WI38 (cell line): ENCODE measurements at regions not wholly inside any gene's neighbourhood (a gene's known extent, or its start where the extent isn't known, plus 50 kb on each side); places are given as distances from the start of the nearest gene placed in this dataset.

Experiments
- H3K4me3 ChIP-seq: 2 replicates; pipeline ENCODE4 v1.5.1; 2011; ENCODE audit warnings: low read depth, mild to moderate bottlenecking, control low read depth, low read length
- TF ChIP-seq, protein P1 (sequence below): IDR thresholded peaks from 2 replicates; pipeline ENCODE4 v1.5.1; 2012; ENCODE audit warnings: low read depth, mild to moderate bottlenecking, control low read depth, low read length

DNA sequence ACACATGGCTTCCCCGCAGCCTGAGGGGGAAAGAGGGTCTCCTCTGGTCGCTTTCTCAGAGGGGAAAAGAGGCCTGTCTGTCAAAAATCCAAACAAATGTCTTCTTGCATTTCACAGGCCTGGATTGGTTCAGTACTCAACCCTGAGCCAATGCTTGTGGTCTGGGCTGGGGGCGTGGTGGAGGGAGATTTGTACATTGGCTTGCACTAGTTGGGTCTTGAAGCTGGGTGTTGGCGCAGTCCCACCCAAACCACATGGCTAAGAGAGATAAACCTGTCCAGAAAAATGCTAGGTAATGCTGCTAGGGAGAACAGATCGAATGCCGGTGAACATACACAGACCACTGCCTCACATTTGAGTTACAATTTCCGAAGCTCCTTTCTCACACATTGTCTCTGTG lies 461.6 kb downstream of the MED13L start:
- no peak overlapping the region for H3K4me3 ChIP-seq
- TF ChIP-seq, protein P1, sequence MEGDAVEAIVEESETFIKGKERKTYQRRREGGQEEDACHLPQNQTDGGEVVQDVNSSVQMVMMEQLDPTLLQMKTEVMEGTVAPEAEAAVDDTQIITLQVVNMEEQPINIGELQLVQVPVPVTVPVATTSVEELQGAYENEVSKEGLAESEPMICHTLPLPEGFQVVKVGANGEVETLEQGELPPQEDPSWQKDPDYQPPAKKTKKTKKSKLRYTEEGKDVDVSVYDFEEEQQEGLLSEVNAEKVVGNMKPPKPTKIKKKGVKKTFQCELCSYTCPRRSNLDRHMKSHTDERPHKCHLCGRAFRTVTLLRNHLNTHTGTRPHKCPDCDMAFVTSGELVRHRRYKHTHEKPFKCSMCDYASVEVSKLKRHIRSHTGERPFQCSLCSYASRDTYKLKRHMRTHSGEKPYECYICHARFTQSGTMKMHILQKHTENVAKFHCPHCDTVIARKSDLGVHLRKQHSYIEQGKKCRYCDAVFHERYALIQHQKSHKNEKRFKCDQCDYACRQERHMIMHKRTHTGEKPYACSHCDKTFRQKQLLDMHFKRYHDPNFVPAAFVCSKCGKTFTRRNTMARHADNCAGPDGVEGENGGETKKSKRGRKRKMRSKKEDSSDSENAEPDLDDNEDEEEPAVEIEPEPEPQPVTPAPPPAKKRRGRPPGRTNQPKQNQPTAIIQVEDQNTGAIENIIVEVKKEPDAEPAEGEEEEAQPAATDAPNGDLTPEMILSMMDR, result no peak

DNA sequence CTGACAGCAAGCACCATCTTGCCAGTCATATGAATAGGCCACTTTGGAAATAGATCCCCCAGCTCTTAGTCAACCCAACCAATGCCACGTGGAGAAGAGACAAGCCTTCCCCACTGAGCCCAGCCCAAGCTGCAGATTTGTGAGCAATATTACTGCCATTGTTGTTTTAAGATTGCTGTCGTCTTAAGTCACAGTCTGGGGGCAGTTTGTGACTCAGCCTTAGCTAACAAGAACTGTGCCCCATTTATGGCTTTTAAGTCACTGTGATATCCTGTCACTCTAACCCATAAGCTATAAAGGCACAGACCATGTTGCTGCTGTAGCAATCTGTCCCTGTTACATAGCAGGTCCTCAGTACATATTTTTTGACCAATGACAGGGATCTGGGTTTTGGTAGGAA lies 464.2 kb downstream of the MED13L start:
- no peak overlapping the region for H3K4me3 ChIP-seq
- TF ChIP-seq, protein P1, result no peak

DNA sequence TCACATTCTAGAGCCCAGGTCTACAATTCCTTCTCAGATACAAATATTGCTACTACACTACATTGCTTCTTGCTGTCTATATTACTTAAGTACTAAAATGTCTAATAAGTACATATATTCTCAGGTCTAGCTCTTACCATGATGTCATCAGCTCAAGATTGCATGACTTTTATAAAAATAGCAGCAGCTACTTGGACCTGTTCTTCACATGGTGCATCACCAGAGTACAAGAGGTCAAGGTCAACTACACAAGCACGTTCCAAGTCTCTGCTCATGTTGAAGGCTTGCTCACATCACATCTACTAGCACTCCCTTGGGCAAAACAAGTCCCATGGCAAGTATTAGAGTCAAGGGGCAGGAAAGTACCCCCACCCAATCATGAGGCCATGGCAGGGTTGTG lies 465.6 kb downstream of the MED13L start:
- H3K4me3 ChIP-seq, result no peak overlapping the region
- TF ChIP-seq, protein P1, result no peak

DNA sequence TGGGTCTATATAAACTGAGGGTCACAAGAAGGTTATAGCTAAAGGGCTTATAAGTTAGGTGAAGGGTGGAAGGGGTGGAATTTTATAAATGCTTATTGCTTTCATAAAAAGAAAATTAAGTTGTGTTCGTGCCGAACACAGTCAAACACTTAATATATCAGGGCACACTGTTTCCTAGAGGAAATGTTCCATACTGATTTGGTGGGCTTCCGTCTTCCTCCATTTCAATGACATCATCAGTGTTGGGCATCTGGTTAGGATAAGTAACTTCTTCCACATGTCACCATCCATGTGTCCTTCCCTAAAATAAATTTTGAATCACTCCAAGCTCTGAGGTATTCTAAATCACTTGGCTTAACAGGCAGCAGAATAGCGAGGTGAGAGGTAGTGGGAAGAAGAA lies 466.4 kb downstream of the MED13L start:
- no peak overlapping the region for H3K4me3 ChIP-seq

DNA sequence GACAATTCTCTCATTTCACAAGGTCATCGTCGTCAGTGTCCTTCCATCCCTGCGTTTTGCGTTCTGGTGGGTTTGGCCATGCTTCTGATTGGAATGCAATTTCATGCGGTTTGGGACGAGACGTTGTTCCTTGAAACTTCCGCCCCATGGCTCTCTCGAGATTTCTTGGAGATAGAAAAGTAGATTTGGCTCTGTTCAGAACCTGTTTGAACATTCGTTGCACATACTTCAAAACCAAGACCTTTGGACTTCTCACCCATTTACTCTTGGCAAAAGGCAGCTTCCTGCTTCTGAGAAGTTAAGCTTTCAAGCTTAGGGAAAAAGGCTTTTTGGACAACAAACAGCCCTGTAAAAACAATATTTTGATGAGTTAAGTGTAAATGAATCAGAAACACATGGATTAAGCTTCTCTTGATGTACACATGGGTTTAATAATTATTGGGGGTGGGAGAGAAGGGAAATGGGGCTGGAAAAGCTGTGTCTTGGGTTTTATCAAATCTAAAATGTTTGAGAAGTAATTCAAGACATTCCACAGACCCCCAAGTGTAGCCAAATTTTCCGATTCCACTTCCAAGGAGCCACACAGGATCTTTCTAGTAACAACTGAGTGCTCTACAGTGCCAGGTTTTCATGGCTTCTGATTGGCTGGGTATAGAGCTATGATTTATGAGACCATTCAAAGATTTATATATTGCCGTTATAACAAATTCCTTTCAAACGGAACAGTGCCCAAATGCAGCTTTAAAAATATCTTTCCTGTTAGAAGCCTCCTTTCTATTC lies 467.2 kb downstream of the MED13L start:
- H3K4me3 ChIP-seq, result no peak overlapping the region

More for the DNA sequence above, 466.4 kb downstream of the MED13L start:
- TF ChIP-seq, protein P1, result no peak

DNA sequence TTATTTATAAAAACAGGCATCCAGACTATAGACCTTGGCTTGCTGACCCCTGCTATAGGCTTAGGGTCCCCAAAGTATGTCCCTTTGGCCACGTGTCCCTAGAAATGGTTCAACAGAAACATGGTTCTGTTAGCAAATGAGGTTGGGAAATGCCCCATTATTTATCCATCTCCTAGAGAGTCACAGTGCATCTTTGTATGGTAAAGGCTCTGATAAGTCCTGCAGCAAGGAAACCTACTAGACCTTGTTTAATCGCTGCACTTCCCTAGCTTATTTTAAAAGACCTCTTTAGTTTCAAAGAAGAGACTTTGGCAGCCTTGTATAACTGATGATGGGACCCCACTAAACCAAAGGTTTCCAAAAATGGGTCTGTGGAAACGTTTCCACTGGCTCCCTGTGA lies 471.5 kb downstream of the MED13L start:
- TF ChIP-seq, protein P1, result no peak
- H3K4me3 ChIP-seq, result no peak overlapping the region

More for the DNA sequence above, 467.2 kb downstream of the MED13L start:
- TF ChIP-seq, protein P1, result no peak

DNA sequence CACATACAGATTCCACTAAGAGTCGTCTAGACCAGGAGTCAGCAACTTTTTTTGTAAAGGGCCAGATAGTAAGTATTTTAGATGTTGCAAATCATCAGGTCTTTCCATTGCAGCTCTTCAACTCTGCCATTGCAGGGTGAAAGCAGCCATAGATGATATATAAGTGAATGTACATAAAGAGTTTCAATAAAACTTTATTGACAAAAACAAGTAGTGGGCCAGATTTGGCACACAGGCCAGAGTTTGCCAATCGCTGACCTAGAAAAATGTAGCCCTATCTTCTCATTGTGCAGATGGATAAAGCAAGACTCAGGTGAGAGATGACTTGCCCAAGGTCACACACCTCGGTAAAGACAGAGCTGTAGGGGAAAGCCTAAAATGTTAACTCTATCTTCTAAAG lies 474.7 kb downstream of the MED13L start:
- TF ChIP-seq, protein P1, result no peak
- no peak overlapping the region for H3K4me3 ChIP-seq
